Activated CD4-positive, alpha-beta T cell treated with anti-CD3 and anti-CD28 coated beads, Interleukin-2, amount 10 ng/mL, durations not matched to agents 24 days and 14 days (primary cell): ENCODE measurements at regions not wholly inside any gene's neighbourhood (a gene's known extent, or its start where the extent isn't known, plus 50 kb on each side); places are given as distances from the start of the nearest gene placed in this dataset.

Experiments used
- DNase-seq: peaks from one replicate; pipeline ENCODE4 v3.0.0; 2022
- H3K27ac Mint-ChIP-seq: one replicate; pipeline ENCODE4 v1.8.0; 2022; ENCODE audit warnings: mild to moderate bottlenecking, mixed read lengths
- H3K27me3 Mint-ChIP-seq: one replicate; pipeline ENCODE4 v1.8.0; 2022; ENCODE audit warnings: mixed read lengths
- H3K36me3 Mint-ChIP-seq: one replicate; pipeline ENCODE4 v1.8.0; 2022; ENCODE audit warnings: low read depth, mild to moderate bottlenecking, mixed read lengths
- H3K4me1 Mint-ChIP-seq: one replicate; pipeline ENCODE4 v1.8.0; 2021; ENCODE audit warnings: mixed read lengths
- H3K4me3 Mint-ChIP-seq: one replicate; pipeline ENCODE4 v1.8.0; 2022; ENCODE audit warnings: mild to moderate bottlenecking, moderate library complexity, mixed read lengths
- H3K9me3 Mint-ChIP-seq: one replicate; pipeline ENCODE4 v1.8.0; 2021; ENCODE audit warnings: mixed read lengths
- intact Hi-C: fragments of 100-400 bp; cut with micrococcal nuclease; formaldehyde crosslinking; loops from one replicate; pipeline ENCODE4 v1.15.1; 2023

DNA sequence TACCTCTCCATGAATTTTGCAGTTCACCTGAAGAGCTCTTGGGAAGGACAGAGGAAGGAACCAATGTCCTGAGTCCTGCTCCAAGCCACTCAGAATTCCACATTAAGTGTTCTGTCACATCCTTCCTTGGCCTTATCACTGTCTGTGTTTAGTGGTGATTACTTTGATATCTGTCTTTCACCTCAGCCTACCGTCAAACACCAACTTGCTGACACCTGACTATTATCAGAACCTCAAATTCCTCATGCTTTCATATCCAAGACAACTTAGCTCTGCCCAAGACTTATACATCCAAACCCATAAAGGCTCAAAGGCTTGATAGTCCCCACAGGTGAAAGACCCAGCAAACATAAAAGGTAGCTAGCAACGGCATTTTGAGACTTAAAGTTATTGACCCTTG, 280.0 kb downstream of the MEX3B start:
- DNase-seq: no peak
- no peaks in the 10 kb centered on the region for H3K36me3 Mint-ChIP-seq
- H3K27ac Mint-ChIP-seq: no peak overlapping the region
- no peaks in the 10 kb centered on the region for H3K9me3 Mint-ChIP-seq
- no peak overlapping the region for H3K4me3 Mint-ChIP-seq
- intact Hi-C loops: no loop called here
- no peaks in the 10 kb centered on the region for H3K27me3 Mint-ChIP-seq
- no peaks in the 10 kb centered on the region for H3K4me1 Mint-ChIP-seq

GRCh38 chr15:81763304-81763703, 282.5 kb downstream of the MEX3B start:
- Mint-ChIP-seq H3K27ac (no peak overlapping the region), H3K4me3 (no peak overlapping the region), H3K27me3 (no peaks in the 10 kb centered on the region), H3K36me3 (no peaks in the 10 kb centered on the region), H3K9me3 (no peaks in the 10 kb centered on the region), H3K4me1 (no peaks in the 10 kb centered on the region)
- intact Hi-C loops: no loop called here
- no peak for DNase-seq

DNA sequence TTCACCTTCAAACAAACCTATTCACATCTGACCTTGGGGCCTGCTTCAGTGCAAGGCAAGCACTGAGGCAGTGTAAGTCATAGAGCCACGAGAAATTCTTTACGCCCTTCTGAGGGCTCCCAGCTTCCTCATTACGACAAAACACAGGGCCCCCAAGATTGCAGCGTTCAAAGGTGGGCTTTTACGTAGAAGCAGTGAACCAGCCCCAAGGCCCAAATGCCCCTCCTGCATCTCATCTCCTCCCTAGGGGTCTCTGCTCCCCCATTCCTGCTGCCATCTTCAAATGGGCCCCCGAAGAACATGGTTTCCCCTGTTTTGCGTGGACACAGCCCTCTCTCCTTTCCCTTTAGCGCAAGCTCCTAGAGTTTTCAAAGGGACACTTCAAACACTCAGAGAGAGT, 285.1 kb downstream of the MEX3B start:
- intact Hi-C loops: no loop called here
- Mint-ChIP-seq H3K9me3 (no peaks in the 10 kb centered on the region), H3K36me3 (no peaks in the 10 kb centered on the region), H3K27me3 (no peaks in the 10 kb centered on the region), H3K4me3 (no peak overlapping the region), H3K4me1 (no peaks in the 10 kb centered on the region), H3K27ac (no peak overlapping the region)
- no peak for DNase-seq

GRCh38 chr15:81758818-81759284, 287.0 kb downstream of the MEX3B start:
- H3K9me3 Mint-ChIP-seq: no peaks in the 10 kb centered on the region
- intact Hi-C loops: no loop called here
- no peaks in the 10 kb centered on the region for H3K36me3 Mint-ChIP-seq
- peak; percentile 26 for DNase-seq
- no peaks in the 10 kb centered on the region for H3K27me3 Mint-ChIP-seq
- no peaks in the 10 kb centered on the region for H3K4me1 Mint-ChIP-seq
- H3K27ac Mint-ChIP-seq: no peak overlapping the region
- H3K4me3 Mint-ChIP-seq: no peak overlapping the region

DNA sequence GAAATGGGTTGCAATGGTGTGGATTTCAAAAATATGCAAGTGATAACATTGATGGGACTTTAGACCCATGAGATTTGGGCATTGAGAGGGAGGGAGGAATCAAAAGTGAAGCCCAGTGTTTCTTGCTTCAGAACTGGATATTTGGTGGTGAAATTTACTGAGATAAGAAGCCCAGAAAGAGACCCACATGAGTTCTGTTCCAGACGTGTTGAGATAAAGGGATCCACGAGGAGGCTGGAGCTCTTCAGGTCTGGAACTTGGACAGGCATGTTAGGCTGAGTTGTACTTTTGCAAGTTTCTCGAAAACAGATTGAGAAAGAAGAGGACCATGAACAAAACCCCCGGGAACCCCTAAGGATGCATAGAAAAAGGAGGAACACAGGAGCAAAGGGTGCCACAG, 290.2 kb downstream of the MEX3B start:
- Mint-ChIP-seq H3K4me1 (no peaks in the 10 kb centered on the region), H3K27ac (no peak overlapping the region), H3K4me3 (no peak overlapping the region), H3K9me3 (no peaks in the 10 kb centered on the region), H3K27me3 (no peaks in the 10 kb centered on the region), H3K36me3 (no peaks in the 10 kb centered on the region)
- DNase-seq: peak; percentile 24
- intact Hi-C loops: no loop called here

DNA sequence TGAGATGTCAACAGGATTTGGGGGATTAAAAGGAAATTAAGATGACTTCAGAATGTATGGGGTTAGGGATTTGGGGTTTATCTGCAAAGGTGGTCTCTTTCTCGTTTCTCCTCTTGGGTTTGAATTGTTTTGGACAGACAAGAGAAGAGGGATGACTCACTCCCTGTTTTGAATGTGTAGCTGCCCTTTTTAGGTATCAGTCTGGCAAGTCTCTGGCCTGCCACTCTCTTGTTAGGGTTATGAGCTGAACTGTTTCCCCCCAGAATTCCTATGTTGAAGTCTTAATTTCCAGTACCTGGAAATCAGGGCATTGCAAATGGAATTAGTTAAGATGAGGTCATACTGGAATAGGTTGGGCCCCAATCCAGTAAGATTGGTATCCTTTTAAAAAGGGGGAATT, 291.7 kb downstream of the MEX3B start:
- H3K27ac Mint-ChIP-seq: no peak overlapping the region
- H3K4me3 Mint-ChIP-seq: no peak overlapping the region
- no peaks in the 10 kb centered on the region for H3K27me3 Mint-ChIP-seq
- H3K9me3 Mint-ChIP-seq: no peaks in the 10 kb centered on the region
- intact Hi-C loops: no loop called here
- no peaks in the 10 kb centered on the region for H3K4me1 Mint-ChIP-seq
- peak; percentile 19 for DNase-seq
- no peaks in the 10 kb centered on the region for H3K36me3 Mint-ChIP-seq

- Mint-ChIP-seq H3K4me3 (no peak overlapping the region), H3K9me3 (no peaks in the 10 kb centered on the region)
Observed at GRCh38 chr15:81752974-81753373, 292.8 kb downstream of the MEX3B start.

GRCh38 chr15:81752546-81752942, 293.3 kb downstream of the MEX3B start:
- Mint-ChIP-seq H3K36me3 (no peaks in the 10 kb centered on the region), H3K27ac (no peak overlapping the region), H3K4me1 (no peaks in the 10 kb centered on the region), H3K9me3 (no peaks in the 10 kb centered on the region), H3K4me3 (no peak overlapping the region), H3K27me3 (peaks cover under 1% of the 10 kb centered on the region)
- no peak for DNase-seq
- intact Hi-C loops: no loop called here

More at GRCh38 chr15:81752974-81753373, 292.8 kb downstream of the MEX3B start:
- peak; percentile 37 for DNase-seq
- Mint-ChIP-seq H3K36me3 (no peaks in the 10 kb centered on the region), H3K27ac (no peak overlapping the region), H3K27me3 (no peaks in the 10 kb centered on the region), H3K4me1 (no peaks in the 10 kb centered on the region)
- intact Hi-C loops: no loop called here

GRCh38 chr15:81751816-81752545, 293.8 kb downstream of the MEX3B start:
- intact Hi-C loops: no loop called here
- Mint-ChIP-seq H3K4me1 (no peaks in the 10 kb centered on the region), H3K4me3 (no peak overlapping the region), H3K27me3 (peaks cover 4% of the 10 kb centered on the region), H3K9me3 (no peaks in the 10 kb centered on the region), H3K27ac (no peak overlapping the region), H3K36me3 (no peaks in the 10 kb centered on the region)
- no peak for DNase-seq

DNA sequence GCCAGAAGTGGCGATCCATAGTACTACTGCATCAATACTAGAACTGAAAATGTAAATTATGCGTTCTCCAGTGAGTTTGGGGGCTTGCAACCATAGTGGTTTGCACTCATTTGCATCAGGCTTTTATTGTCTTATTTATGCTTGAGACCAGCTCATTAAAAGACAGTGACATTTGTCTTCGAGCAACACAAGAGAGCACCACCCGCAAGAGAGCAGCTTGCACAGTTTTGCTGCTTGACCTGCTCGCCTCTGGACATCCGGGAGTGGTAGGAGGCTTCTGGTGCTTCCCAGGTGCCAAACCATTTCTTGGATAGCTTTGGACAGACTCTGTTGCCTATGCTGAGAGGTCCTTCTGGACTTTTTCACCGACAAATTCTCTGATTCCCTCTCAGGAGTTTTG, 294.6 kb downstream of the MEX3B start:
- Mint-ChIP-seq H3K4me3 (no peak overlapping the region), H3K36me3 (no peaks in the 10 kb centered on the region), H3K27me3 (peaks cover 4% of the 10 kb centered on the region), H3K9me3 (no peaks in the 10 kb centered on the region), H3K27ac (no peak overlapping the region), H3K4me1 (no peaks in the 10 kb centered on the region)
- DNase-seq: no peak
- intact Hi-C loops: no loop called here

DNA sequence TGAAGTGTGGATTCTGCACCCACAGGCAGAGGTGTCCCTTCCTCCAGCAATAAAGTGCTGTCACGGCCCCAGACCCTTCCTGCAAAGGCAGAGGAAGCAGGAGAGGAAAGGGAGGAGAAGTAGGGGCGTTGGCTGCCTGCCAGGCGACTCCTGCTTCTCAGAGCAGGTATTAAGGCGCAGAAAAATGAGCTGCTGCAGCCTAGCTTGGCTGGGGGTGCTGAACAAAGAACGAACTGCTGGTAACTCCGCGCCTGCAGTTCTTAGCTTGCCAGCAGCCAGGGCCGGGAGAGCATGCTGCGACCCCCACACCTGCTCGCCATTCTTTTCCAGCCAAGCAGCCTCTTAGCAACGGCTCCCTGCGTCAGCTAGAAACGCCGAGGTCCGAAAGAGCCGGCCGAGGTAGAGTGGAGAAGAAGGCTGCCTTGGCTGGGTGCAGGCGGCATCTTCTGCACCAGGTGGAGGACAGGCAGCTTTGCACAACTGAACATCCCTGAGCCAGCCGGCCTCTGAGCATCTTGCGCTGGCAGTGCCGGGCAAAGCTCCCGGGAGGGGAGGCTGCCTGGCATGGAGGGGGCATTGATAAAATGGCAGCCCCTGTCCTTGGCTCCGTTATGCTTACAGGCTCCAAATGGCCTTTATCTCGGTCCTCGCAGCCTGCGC, 296.0 kb downstream of the MEX3B start:
- Mint-ChIP-seq H3K27ac (no peak overlapping the region), H3K27me3 (peaks cover 4% of the 10 kb centered on the region), H3K4me3 (no peak overlapping the region), H3K36me3 (no peaks in the 10 kb centered on the region), H3K9me3 (no peaks in the 10 kb centered on the region), H3K4me1 (no peaks in the 10 kb centered on the region)
- intact Hi-C loops: no loop called here
- DNase-seq: no peak

- H3K4me3 Mint-ChIP-seq: no peak overlapping the region
- no peak for DNase-seq
- no peaks in the 10 kb centered on the region for H3K4me1 Mint-ChIP-seq
- no peak overlapping the region for H3K27ac Mint-ChIP-seq
- intact Hi-C loops: no loop called here
- H3K27me3 Mint-ChIP-seq: peaks cover 4% of the 10 kb centered on the region
- no peaks in the 10 kb centered on the region for H3K9me3 Mint-ChIP-seq
- no peaks in the 10 kb centered on the region for H3K36me3 Mint-ChIP-seq
Observed at GRCh38 chr15:81747482-81747881, 298.3 kb downstream of the MEX3B start.

DNA sequence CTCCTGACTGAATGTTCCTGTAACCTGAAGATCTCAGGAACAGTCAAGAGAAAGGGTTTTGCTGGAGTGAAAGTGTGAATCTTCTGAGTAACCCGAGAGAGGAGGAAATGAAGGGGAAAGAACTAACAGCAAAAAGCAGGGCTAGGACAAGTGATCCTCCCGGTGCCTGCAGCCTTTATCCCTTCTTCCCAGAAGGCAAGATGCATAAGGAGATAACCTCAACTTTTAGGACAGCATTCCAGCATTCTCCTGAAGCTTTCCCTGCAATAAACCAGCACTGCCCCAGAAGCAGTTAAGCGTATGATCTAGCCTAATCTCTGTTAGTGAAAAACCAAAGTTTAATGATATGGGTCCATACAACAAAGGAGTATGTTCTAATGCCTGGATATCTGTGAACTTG, 298.8 kb downstream of the MEX3B start:
- no peaks in the 10 kb centered on the region for H3K9me3 Mint-ChIP-seq
- no peaks in the 10 kb centered on the region for H3K36me3 Mint-ChIP-seq
- no peak for DNase-seq
- no peak overlapping the region for H3K27ac Mint-ChIP-seq
- intact Hi-C loops: no loop called here
- H3K4me3 Mint-ChIP-seq: no peak overlapping the region
- H3K4me1 Mint-ChIP-seq: no peaks in the 10 kb centered on the region
- H3K27me3 Mint-ChIP-seq: peaks cover 4% of the 10 kb centered on the region

- Mint-ChIP-seq H3K4me1 (no peaks in the 10 kb centered on the region), H3K36me3 (no peaks in the 10 kb centered on the region), H3K27ac (no peak overlapping the region), H3K9me3 (no peaks in the 10 kb centered on the region), H3K27me3 (peaks cover 4% of the 10 kb centered on the region), H3K4me3 (no peak overlapping the region)
- intact Hi-C loops: no loop called here
- no peak for DNase-seq
Observed at GRCh38 chr15:81744364-81744763, 301.5 kb downstream of the MEX3B start.

- intact Hi-C loops: no loop called here
- Mint-ChIP-seq H3K9me3 (no peaks in the 10 kb centered on the region), H3K27me3 (no peaks in the 10 kb centered on the region)
Observed at GRCh38 chr15:81740416-81740815, 305.4 kb downstream of the MEX3B start.

More at GRCh38 chr15:81740416-81740815, 305.4 kb downstream of the MEX3B start:
- H3K4me3 Mint-ChIP-seq: no peak overlapping the region
- no peak for DNase-seq
- no peaks in the 10 kb centered on the region for H3K36me3 Mint-ChIP-seq
- H3K4me1 Mint-ChIP-seq: no peaks in the 10 kb centered on the region
- no peak overlapping the region for H3K27ac Mint-ChIP-seq
